ENCODE measurements at regions not wholly inside any gene's neighbourhood (a gene's known extent, or its start where the extent isn't known, plus 50 kb on each side); places are given as distances from the start of the nearest gene placed in this dataset.
"Not testable (repeated sequence)": the region's sequence is repeated elsewhere in the genome, so short reads cannot be mapped to it uniquely, and the experiment has no call there.

- no peaks in the 10 kb centered on the region for H3K27me3 ChIP-seq (ENCODE audit: insufficient read depth, poor library complexity, severe bottlenecking)
- no peak for TF ChIP-seq POLR2AphosphoS5 (IDR thresholded peaks at IDR 0.05; ENCODE audit: low read depth)
- no peak for TF ChIP-seq SPI1 (IDR thresholded peaks at IDR 0.05; ENCODE audit: borderline replicate concordance, low read depth)
- TF ChIP-seq GABPA (IDR thresholded peaks at IDR 0.05; ENCODE audit: low read depth): no peak
- no peak for TF ChIP-seq CTCF (IDR thresholded peaks at IDR 0.05; ENCODE audit: insufficient read depth, low read length)
- TF ChIP-seq REST (IDR thresholded peaks at IDR 0.05; ENCODE audit: insufficient replicate concordance, low read depth): no peak
- no peak for DNase-seq (ENCODE audit: low read depth in 1 of 2, low spot score in 1 of 2)
- no peak overlapping the region for H3K4me3 ChIP-seq (replicated peaks; ENCODE audit: insufficient read depth, low read length)
- no peak overlapping the region for H3K27ac ChIP-seq (replicated peaks)
Measured at GRCh38 chr11:130979386-130979972, 63.2 kb upstream of the SNX19 start.

DNA sequence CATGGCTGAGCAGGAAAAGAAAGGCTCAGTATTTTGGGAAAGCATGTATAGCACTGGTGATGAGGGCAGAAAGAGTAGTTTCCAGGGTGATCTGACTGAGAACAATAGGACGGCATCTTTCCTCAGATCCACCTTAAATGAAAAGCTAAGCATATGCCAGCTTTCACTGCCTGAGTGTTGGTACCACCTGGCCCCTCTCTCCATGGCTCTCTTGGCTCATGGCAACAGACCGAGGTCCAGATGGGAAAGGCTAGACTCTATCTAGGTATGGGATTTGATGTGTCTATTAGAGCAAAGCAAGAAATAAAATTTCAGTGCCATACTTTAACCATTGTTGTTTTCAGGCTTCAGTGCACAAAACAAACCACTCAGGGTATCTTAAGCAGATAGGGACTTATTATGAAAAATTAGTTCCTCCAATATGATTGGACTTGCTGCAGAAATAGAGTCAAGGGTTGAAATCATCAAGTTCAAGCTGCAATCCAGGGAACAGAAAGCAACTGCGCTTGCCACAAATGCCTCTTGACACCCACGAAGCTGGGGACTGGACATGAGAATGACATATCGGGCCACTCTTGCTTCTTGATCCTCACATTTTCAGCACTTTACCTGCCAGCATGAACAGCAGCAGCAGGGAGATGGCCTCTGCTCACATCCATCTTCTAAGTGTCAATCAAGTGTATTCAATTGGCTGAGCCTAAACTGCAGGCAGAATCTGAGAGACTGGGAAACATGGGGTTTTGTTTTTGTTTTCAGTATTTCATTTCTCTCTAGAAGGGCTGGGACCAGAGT is 64.0 kb upstream of the SNX19 start:
- H3K27ac ChIP-seq (replicated peaks): no peak overlapping the region
- H3K27me3 ChIP-seq (ENCODE audit: insufficient read depth, poor library complexity, severe bottlenecking): no peaks in the 10 kb centered on the region
- no peak for TF ChIP-seq GABPA (IDR thresholded peaks at IDR 0.05; ENCODE audit: low read depth)
- TF ChIP-seq CTCF (IDR thresholded peaks at IDR 0.05; ENCODE audit: insufficient read depth, low read length): no peak
- TF ChIP-seq SPI1 (IDR thresholded peaks at IDR 0.05; ENCODE audit: borderline replicate concordance, low read depth): no peak
- TF ChIP-seq REST (IDR thresholded peaks at IDR 0.05; ENCODE audit: insufficient replicate concordance, low read depth): no peak
- TF ChIP-seq POLR2AphosphoS5 (IDR thresholded peaks at IDR 0.05; ENCODE audit: low read depth): no peak
- H3K4me3 ChIP-seq (replicated peaks; ENCODE audit: insufficient read depth, low read length): no peak overlapping the region
- no peak for DNase-seq (ENCODE audit: low read depth in 1 of 2, low spot score in 1 of 2)

- not testable (repeated sequence) for DNase-seq (ENCODE audit: low read depth in 1 of 2, low spot score in 1 of 2); H3K27ac ChIP-seq (replicated peaks); H3K4me3 ChIP-seq (replicated peaks; ENCODE audit: insufficient read depth, low read length); H3K27me3 ChIP-seq (ENCODE audit: insufficient read depth, poor library complexity, severe bottlenecking)
Measured at GRCh38 chr11:130984241-130984640, 68.0 kb upstream of the SNX19 start.

GRCh38 chr11:130992788-130993187 is 76.5 kb upstream of the SNX19 start:
- no peak overlapping the region for H3K4me3 ChIP-seq (replicated peaks; ENCODE audit: insufficient read depth, low read length)
- no peak for DNase-seq (ENCODE audit: low read depth in 1 of 2, low spot score in 1 of 2)
- no peaks in the 10 kb centered on the region for H3K27me3 ChIP-seq (ENCODE audit: insufficient read depth, poor library complexity, severe bottlenecking)
- TF ChIP-seq GABPA (IDR thresholded peaks at IDR 0.05; ENCODE audit: low read depth): no peak
- TF ChIP-seq SPI1 (IDR thresholded peaks at IDR 0.05; ENCODE audit: borderline replicate concordance, low read depth): no peak
- TF ChIP-seq CTCF (IDR thresholded peaks at IDR 0.05; ENCODE audit: insufficient read depth, low read length): no peak
- no peak for TF ChIP-seq POLR2AphosphoS5 (IDR thresholded peaks at IDR 0.05; ENCODE audit: low read depth)
- TF ChIP-seq REST (IDR thresholded peaks at IDR 0.05; ENCODE audit: insufficient replicate concordance, low read depth): no peak
- no peak overlapping the region for H3K27ac ChIP-seq (replicated peaks)

Measured in HL-60 (cell line).